Caco-2 (cell line): ENCODE measurements at regions not wholly inside any gene's neighbourhood (a gene's known extent, or its start where the extent isn't known, plus 50 kb on each side); places are given as distances from the start of the nearest gene placed in this dataset.

Source experiments
- BruUV-seq: library from RNA; stranded (reverse); fragments of 400-500 nt; replicated peaks from 2 replicates; lab custom pipeline; 2021; lab: Mats Ljungman, UMichigan
- CTCF ChIA-PET: fragments of 300-600 bp; sonication (Branson Sonifier 250); formaldehyde crosslinking; loops from one replicate; lab custom pipeline; 2022; ENCODE audit warnings: antibody characterized with exemption; lab: Charles Lee
- POLR2A ChIA-PET: fragments of 300-600 bp; sonication (Branson Sonifier 250); formaldehyde crosslinking; loops from one replicate; lab custom pipeline; 2022; ENCODE audit warnings: antibody characterized with exemption; lab: Charles Lee
- DNase-seq, 2 experiments: peaks; one replicate each; pipeline versions ENCODE4 v3.0.0 to v3.0.0-alpha.2; 2020 to 2022
- H3K27me3 ChIP-seq: replicated peaks from 2 replicates; pipeline ENCODE4 v1.6.0; 2011; ENCODE audit warnings: low read length; ENCODE audit not compliant: control insufficient read depth, insufficient read depth
- H3K36me3 ChIP-seq: 2 replicates; pipeline ENCODE4 v1.5.1; 2011; ENCODE audit warnings: low read length; ENCODE audit not compliant: control insufficient read depth, insufficient read depth
- H3K4me1 ChIP-seq: fragments of 250-450 bp; sonication (Bioruptor Pico); 2 replicates; pipeline ENCODE4 v1.5.1; 2020; ENCODE audit warnings: mild to moderate bottlenecking
- H3K4me3 ChIP-seq: 2 replicates; pipeline ENCODE4 v1.5.1; 2011; ENCODE audit warnings: low read depth, mild to moderate bottlenecking, control low read depth, low read length
- H3K9me3 ChIP-seq: fragments of 250-450 bp; sonication (Bioruptor Pico); 2 replicates; pipeline ENCODE4 v1.5.1; 2020; ENCODE audit warnings: mild to moderate bottlenecking, moderate library complexity
- H3K27ac Mint-ChIP-seq: one replicate; pipeline ENCODE4 v1.8.0; 2022; ENCODE audit warnings: mixed read lengths; ENCODE audit not compliant: unreplicated experiment
- H3K27me3 Mint-ChIP-seq: one replicate; pipeline ENCODE4 v1.8.0; 2022; ENCODE audit warnings: mixed read lengths; ENCODE audit not compliant: insufficient read depth, unreplicated experiment
- H3K36me3 Mint-ChIP-seq: one replicate; pipeline ENCODE4 v1.8.0; 2022; ENCODE audit warnings: mild to moderate bottlenecking, mixed read lengths; ENCODE audit not compliant: insufficient read depth, unreplicated experiment
- H3K4me1 Mint-ChIP-seq: one replicate; pipeline ENCODE4 v1.8.0; 2022; ENCODE audit warnings: low read depth, mixed read lengths; ENCODE audit not compliant: unreplicated experiment
- H3K4me3 Mint-ChIP-seq: one replicate; pipeline ENCODE4 v1.8.0; 2022; ENCODE audit warnings: mild to moderate bottlenecking, moderate library complexity, mixed read lengths; ENCODE audit not compliant: unreplicated experiment
- H3K9me3 Mint-ChIP-seq: one replicate; pipeline ENCODE4 v1.8.0; 2022; ENCODE audit warnings: mixed read lengths; ENCODE audit not compliant: unreplicated experiment
- CTCF ChIP-seq, 2 experiments: fragments of 200-600 bp in 1 of 2; IDR thresholded peaks; 1 replicate in 1 of 2; 2 replicates in 1 of 2; pipeline versions ENCODE4 v1.5.1 to v1.8.0; 2011 to 2022; ENCODE audit warnings: antibody characterized with exemption in 1 of 2, control low read depth in 1 of 2, inconsistent platforms in 1 of 2, low read depth in 1 of 2, low read length in 1 of 2, mild to moderate bottlenecking in 1 of 2, moderate library complexity in 1 of 2; ENCODE audit not compliant: insufficient read depth in 1 of 2, severe bottlenecking in 1 of 2, unreplicated experiment in 1 of 2
- intact Hi-C: fragments of 100-400 bp; cut with micrococcal nuclease; formaldehyde crosslinking; loops from one replicate; pipeline ENCODE4 v1.10.0; 2022; ENCODE audit not compliant: unreplicated experiment

- BruUV-seq = no TSS peak
- DNase-seq = no peak
- no peaks in the 10 kb centered on the region for H3K27me3 Mint-ChIP-seq
- peaks cover 8% of the 10 kb centered on the region for H3K4me1 Mint-ChIP-seq
- no peaks in the 10 kb centered on the region for H3K27me3 ChIP-seq
- no peaks in the 10 kb centered on the region for H3K36me3 ChIP-seq
- H3K27ac Mint-ChIP-seq = no peak overlapping the region
- TF ChIP-seq CTCF (IDR thresholded peaks at IDR 0.05; ENCODE audit: insufficient read depth in 1 of 2, low read depth in 1 of 2, low read length in 1 of 2, severe bottlenecking in 1 of 2, unreplicated experiment in 1 of 2) = no peak
- no peaks in the 10 kb centered on the region for H3K9me3 Mint-ChIP-seq
- peaks cover 28% of the 10 kb centered on the region for H3K4me1 ChIP-seq
- H3K4me3 ChIP-seq = no peak overlapping the region
- H3K4me3 Mint-ChIP-seq = no peak overlapping the region
- no peaks in the 10 kb centered on the region for H3K36me3 Mint-ChIP-seq
- CTCF ChIA-PET = no interaction called here
- POLR2A ChIA-PET = no interaction called here
- H3K9me3 ChIP-seq = no peaks in the 10 kb centered on the region
- intact Hi-C loops = loop anchor here (10.0 kb wide), 1 partner anchor 167 kb away; no protein-coding TSS in a partner anchor
These were observed 53.5 kb upstream of the MLN start for GRCh38 chr6:33857093-33857931.

- Mint-ChIP-seq H3K4me3 (no peak overlapping the region), H3K9me3 (no peaks in the 10 kb centered on the region), H3K27me3 (no peaks in the 10 kb centered on the region), H3K27ac (no peak overlapping the region), H3K4me1 (peaks cover 8% of the 10 kb centered on the region), H3K36me3 (no peaks in the 10 kb centered on the region)
- Histone ChIP-seq H3K27me3 (no peaks in the 10 kb centered on the region), H3K9me3 (no peaks in the 10 kb centered on the region), H3K4me1 (peaks cover 30% of the 10 kb centered on the region), H3K36me3 (no peaks in the 10 kb centered on the region), H3K4me3 (no peak overlapping the region)
- ChIA-PET POLR2A (no interaction called here), CTCF (interaction anchor here (0.5 kb wide), 1 partner anchor 145 kb away, joined by 4 read pairs; no protein-coding TSS in a partner anchor)
- BruUV-seq = no TSS peak
- no peak for DNase-seq
- intact Hi-C loops = loop anchor here (10.0 kb wide), 1 partner anchor 168 kb away; no protein-coding TSS in a partner anchor
- TF ChIP-seq CTCF (IDR thresholded peaks at IDR 0.05; ENCODE audit: insufficient read depth in 1 of 2, low read depth in 1 of 2, low read length in 1 of 2, severe bottlenecking in 1 of 2, unreplicated experiment in 1 of 2) = no peak
These were observed 52.9 kb upstream of the MLN start for GRCh38 chr6:33856655-33857054.

- POLR2A ChIA-PET = no interaction called here
- H3K4me3 ChIP-seq = no peak overlapping the region
- Mint-ChIP-seq H3K27ac (no peak overlapping the region), H3K4me1 (peaks cover 8% of the 10 kb centered on the region), H3K4me3 (no peak overlapping the region), H3K36me3 (no peaks in the 10 kb centered on the region), H3K9me3 (no peaks in the 10 kb centered on the region), H3K27me3 (no peaks in the 10 kb centered on the region)
- H3K27me3 ChIP-seq = no peaks in the 10 kb centered on the region
- H3K4me1 ChIP-seq = peaks cover 30% of the 10 kb centered on the region
- no peaks in the 10 kb centered on the region for H3K9me3 ChIP-seq
- CTCF ChIA-PET = interaction anchor here (0.5 kb wide), 1 partner anchor 145 kb away, joined by 4 read pairs; no protein-coding TSS in a partner anchor
- no TSS peak for BruUV-seq
- H3K36me3 ChIP-seq = no peaks in the 10 kb centered on the region
- intact Hi-C loops = loop anchor here (10.0 kb wide), 1 partner anchor 169 kb away; no protein-coding TSS in a partner anchor
- DNase-seq = no peak
- no peak for TF ChIP-seq CTCF (IDR thresholded peaks at IDR 0.05; ENCODE audit: insufficient read depth in 1 of 2, low read depth in 1 of 2, low read length in 1 of 2, severe bottlenecking in 1 of 2, unreplicated experiment in 1 of 2)
These were observed 52.3 kb upstream of the MLN start for GRCh38 chr6:33856031-33856590.
